ENCODE measurements at regions not wholly inside any gene's neighbourhood (a gene's known extent, or its start where the extent isn't known, plus 50 kb on each side); places are given as distances from the start of the nearest gene placed in this dataset.
"Not testable (repeated sequence)": the region's sequence is repeated elsewhere in the genome, so short reads cannot be mapped to it uniquely, and the experiment has no call there.

DNA sequence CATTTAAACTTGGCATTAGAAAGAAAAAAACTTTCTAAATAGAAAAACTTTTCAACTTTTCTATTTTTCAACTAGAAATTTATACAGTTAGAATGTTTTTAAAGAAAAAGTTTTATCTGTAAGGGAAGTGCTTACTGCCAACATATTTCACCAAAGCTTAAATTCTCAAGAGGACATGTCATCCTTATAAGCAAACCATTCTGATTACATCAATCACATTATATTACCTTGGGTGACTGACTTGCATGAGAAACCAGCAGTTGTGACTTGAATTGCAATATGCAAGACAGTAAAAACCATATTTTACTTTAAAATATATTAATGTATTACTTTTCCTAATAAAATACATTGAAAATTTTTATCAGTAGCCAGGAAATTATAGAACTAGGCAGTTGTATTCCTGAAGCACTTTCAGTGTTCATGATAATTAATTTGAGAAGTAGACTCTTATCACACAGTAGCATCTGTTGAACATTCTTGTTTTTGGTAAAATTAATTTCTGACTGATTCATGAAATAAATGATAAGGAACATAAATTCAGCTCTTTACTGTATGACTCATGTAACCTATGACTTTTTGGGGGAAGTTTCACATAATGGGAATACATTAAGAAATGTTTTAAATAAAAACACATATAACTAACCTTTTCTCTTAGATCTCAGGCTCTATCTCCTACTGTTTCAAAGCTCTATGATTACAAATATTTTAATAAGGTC is 345.0 kb upstream of the CCDC179 start:
- Histone ChIP-seq H3K4me3 (no peak overlapping the region), H3K27me3 (no peaks in the 10 kb centered on the region), H3K9me3 (no peaks in the 10 kb centered on the region), H3K27ac (no peak overlapping the region), H3K4me1 (no peaks in the 10 kb centered on the region), H3K36me3 (no peaks in the 10 kb centered on the region)
- DNase-seq (ENCODE audit: extremely low spot score in 2 of 2): no peak
- TF ChIP-seq POLR2AphosphoS5 (IDR thresholded peaks at IDR 0.05; ENCODE audit: insufficient read depth in 1 of 2, low read depth in 1 of 2) (no peak), POLR2A (IDR thresholded peaks at IDR 0.05) (no peak)
- TF ChIP-seq, protein P1, sequence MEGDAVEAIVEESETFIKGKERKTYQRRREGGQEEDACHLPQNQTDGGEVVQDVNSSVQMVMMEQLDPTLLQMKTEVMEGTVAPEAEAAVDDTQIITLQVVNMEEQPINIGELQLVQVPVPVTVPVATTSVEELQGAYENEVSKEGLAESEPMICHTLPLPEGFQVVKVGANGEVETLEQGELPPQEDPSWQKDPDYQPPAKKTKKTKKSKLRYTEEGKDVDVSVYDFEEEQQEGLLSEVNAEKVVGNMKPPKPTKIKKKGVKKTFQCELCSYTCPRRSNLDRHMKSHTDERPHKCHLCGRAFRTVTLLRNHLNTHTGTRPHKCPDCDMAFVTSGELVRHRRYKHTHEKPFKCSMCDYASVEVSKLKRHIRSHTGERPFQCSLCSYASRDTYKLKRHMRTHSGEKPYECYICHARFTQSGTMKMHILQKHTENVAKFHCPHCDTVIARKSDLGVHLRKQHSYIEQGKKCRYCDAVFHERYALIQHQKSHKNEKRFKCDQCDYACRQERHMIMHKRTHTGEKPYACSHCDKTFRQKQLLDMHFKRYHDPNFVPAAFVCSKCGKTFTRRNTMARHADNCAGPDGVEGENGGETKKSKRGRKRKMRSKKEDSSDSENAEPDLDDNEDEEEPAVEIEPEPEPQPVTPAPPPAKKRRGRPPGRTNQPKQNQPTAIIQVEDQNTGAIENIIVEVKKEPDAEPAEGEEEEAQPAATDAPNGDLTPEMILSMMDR (IDR thresholded peaks at IDR 0.05): no peak
- intact Hi-C loops (cut with DNase I): no loop called here

DNA sequence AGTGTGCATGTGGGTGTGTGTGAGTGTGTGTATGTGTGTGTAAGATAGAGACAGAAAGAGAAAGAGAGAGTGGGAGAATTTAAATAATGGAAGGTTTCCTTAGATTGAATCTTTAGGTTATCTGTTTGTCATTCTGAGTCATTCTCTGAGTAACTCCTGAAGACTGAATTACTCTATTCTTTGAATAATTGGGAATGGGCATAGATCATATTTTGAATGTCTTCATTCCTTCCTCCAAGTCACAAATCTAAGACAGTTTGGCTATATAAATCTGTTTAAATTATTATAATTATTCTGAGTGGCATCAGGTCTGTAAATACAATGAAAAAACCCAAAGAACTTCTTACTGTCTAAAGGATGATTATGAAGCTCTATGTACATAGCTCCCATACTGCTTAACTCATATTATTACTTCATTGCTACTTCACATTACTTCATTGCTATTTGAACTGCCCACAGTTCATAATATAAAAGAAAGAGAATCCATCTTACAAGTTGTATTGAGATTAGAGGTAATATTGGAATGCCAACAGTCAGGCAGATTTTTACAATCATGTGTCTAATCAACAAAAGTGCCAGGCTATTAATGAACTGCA is 346.6 kb upstream of the CCDC179 start:
- H3K4me3 ChIP-seq: no peak overlapping the region
- intact Hi-C loops (cut with DNase I): no loop called here
- no peak for DNase-seq (ENCODE audit: extremely low spot score in 2 of 2)
- H3K4me1 ChIP-seq: no peaks in the 10 kb centered on the region
- H3K27me3 ChIP-seq: no peaks in the 10 kb centered on the region
- H3K27ac ChIP-seq: no peak overlapping the region
- TF ChIP-seq POLR2A (IDR thresholded peaks at IDR 0.05) (no peak), POLR2AphosphoS5 (IDR thresholded peaks at IDR 0.05; ENCODE audit: insufficient read depth in 1 of 2, low read depth in 1 of 2) (no peak)
- TF ChIP-seq, protein P1 (IDR thresholded peaks at IDR 0.05): no peak
- no peaks in the 10 kb centered on the region for H3K9me3 ChIP-seq
- no peaks in the 10 kb centered on the region for H3K36me3 ChIP-seq

DNA sequence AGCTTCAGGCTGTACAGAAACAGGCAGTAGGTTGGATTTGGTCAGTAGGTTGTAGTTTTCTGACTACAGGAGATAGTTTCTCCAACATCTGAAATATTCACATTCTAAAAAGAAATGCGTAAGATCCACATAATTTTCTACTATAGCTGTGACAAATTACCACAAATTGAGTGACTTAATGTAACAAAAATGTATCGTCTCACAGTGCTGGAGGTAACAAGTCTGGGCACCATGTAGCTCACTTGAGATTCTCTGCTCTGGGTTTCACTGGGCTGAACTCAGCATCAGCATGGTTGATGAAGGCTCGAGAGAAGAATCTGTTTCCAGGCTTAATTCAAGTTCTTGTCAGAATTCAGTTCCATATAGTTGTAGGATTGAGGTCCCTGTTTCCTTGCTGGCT is 350.9 kb upstream of the CCDC179 start:
- no peaks in the 10 kb centered on the region for H3K36me3 ChIP-seq
- H3K4me1 ChIP-seq: no peaks in the 10 kb centered on the region
- no peaks in the 10 kb centered on the region for H3K9me3 ChIP-seq
- DNase-seq (ENCODE audit: extremely low spot score in 2 of 2): no peak
- intact Hi-C loops (cut with DNase I): no loop called here
- no peak overlapping the region for H3K4me3 ChIP-seq
- no peak overlapping the region for H3K27ac ChIP-seq
- no peaks in the 10 kb centered on the region for H3K27me3 ChIP-seq
- TF ChIP-seq POLR2AphosphoS5 (IDR thresholded peaks at IDR 0.05; ENCODE audit: insufficient read depth in 1 of 2, low read depth in 1 of 2) (no peak), POLR2A (IDR thresholded peaks at IDR 0.05) (no peak)
- TF ChIP-seq, protein P1 (IDR thresholded peaks at IDR 0.05): no peak

DNA sequence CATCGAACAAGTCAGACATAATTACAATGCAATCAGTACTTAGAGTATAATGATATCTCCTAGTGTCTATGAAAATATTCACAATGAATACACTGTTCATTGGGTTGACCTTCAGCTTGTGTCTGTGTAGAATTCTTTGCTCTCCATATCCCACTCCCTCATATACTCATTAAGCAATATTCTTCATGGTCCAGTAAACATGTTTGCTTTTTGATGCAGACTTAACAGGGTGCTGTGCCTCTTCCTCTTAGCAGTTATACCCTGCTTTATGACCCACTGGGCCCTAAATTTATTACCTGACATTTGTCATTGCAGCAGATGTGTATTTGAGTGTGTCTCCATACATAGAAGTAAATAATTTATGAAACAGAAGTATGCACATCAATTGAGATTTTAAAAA is 352.5 kb upstream of the CCDC179 start:
- TF ChIP-seq, protein P1 (IDR thresholded peaks at IDR 0.05): no peak
- TF ChIP-seq POLR2A (IDR thresholded peaks at IDR 0.05): no peak
- no peak for TF ChIP-seq POLR2AphosphoS5 (IDR thresholded peaks at IDR 0.05; ENCODE audit: insufficient read depth in 1 of 2, low read depth in 1 of 2)
- Histone ChIP-seq H3K9me3 (no peaks in the 10 kb centered on the region), H3K4me1 (no peaks in the 10 kb centered on the region), H3K27ac (no peak overlapping the region), H3K27me3 (no peaks in the 10 kb centered on the region), H3K4me3 (no peak overlapping the region), H3K36me3 (no peaks in the 10 kb centered on the region)
- no peak for DNase-seq (ENCODE audit: extremely low spot score in 2 of 2)
- intact Hi-C loops (cut with DNase I): no loop called here

DNA sequence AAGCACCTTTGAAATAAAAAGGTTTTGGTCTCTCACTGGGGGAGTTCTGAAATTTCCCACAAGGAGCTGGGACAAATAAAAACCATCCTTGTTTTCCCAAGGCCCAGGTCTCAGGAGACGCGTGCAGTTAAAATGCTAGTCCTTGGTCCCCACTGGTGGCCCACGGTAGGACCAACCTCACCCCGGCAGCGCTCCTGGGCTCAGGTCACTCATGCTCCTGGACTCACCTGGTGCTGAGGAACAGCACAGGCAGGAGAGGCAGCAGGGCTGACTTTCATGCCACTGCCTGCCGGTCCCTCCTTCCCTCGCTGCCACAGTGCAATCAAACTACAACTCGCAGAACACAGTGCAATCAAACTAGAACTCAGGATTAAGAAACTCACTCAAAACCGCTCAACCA is 356.8 kb upstream of the CCDC179 start:
- Histone ChIP-seq H3K4me1 (no peaks in the 10 kb centered on the region), H3K9me3 (no peaks in the 10 kb centered on the region), H3K36me3 (no peaks in the 10 kb centered on the region), H3K27ac (no peak overlapping the region), H3K4me3 (no peak overlapping the region), H3K27me3 (no peaks in the 10 kb centered on the region)
- no peak for DNase-seq (ENCODE audit: extremely low spot score in 2 of 2)
- no peak for TF ChIP-seq POLR2A (IDR thresholded peaks at IDR 0.05)
- TF ChIP-seq, protein P1 (IDR thresholded peaks at IDR 0.05): no peak
- no peak for TF ChIP-seq POLR2AphosphoS5 (IDR thresholded peaks at IDR 0.05; ENCODE audit: insufficient read depth in 1 of 2, low read depth in 1 of 2)
- intact Hi-C loops (cut with DNase I): no loop called here

DNA sequence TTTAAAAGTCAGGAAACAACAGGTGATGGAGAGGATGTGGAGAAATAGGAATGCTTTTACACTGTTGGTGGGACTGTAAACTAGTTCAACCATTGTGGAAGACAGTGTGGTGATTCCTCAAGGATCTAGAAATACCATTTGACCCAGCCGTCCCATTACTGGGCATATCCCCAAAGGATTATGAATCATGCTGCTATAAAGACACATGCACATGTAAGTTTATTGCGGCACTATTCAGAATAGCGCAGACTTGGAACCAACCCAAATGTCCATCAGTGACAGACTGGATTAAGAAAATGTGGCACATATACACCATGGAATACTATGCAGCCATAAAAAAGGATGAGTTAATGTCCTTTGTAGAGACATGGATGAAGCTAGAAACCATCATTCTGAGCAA is 359.8 kb upstream of the CCDC179 start:
- DNase-seq (ENCODE audit: extremely low spot score in 2 of 2): not testable (repeated sequence)

More for the DNA sequence above, 359.8 kb upstream of the CCDC179 start:
- H3K36me3 ChIP-seq; H3K4me3 ChIP-seq; H3K4me1 ChIP-seq; intact Hi-C loops (cut with DNase I); H3K9me3 ChIP-seq; H3K27me3 ChIP-seq; H3K27ac ChIP-seq: not testable (repeated sequence)
